ENCODE measurements at regions not wholly inside any gene's neighbourhood (a gene's known extent, or its start where the extent isn't known, plus 50 kb on each side); places are given as distances from the start of the nearest gene placed in this dataset.

GRCh38 chr7:142389544-142389943 is 131.7 kb upstream of the PRSS58 start:
- DNase-seq = no peak

- DNase-seq = peak in 1 of 2 donors; percentile 86
Measured at GRCh38 chr7:142385491-142386340, 127.9 kb upstream of the PRSS58 start.

GRCh38 chr7:142384493-142384922 is 126.7 kb upstream of the PRSS58 start:
- DNase-seq = peak; percentile 39 to 95

- DNase-seq = peak in 1 of 2 donors; percentile 60
Measured at GRCh38 chr7:142383841-142384492, 126.1 kb upstream of the PRSS58 start.

- DNase-seq = no peak
Measured at GRCh38 chr7:142381727-142382390, 124.0 kb upstream of the PRSS58 start.

GRCh38 chr7:142380069-142380468 is 122.2 kb upstream of the PRSS58 start:
- DNase-seq = no peak

GRCh38 chr7:142379201-142379885 is 121.5 kb upstream of the PRSS58 start:
- no peak for DNase-seq

GRCh38 chr7:142377567-142377966 is 119.7 kb upstream of the PRSS58 start:
- no peak for DNase-seq

- DNase-seq = peak in 1 of 2 donors; percentile 50
Measured at GRCh38 chr7:142376356-142376997, 118.6 kb upstream of the PRSS58 start.

GRCh38 chr7:142375710-142376313 is 118.0 kb upstream of the PRSS58 start:
- DNase-seq = no peak

- DNase-seq = no peak
Measured at GRCh38 chr7:142372727-142373126, 114.9 kb upstream of the PRSS58 start.

GRCh38 chr7:142371586-142372377 is 113.9 kb upstream of the PRSS58 start:
- no peak for DNase-seq

- no peak for DNase-seq
Measured at GRCh38 chr7:142365410-142365842, 107.6 kb upstream of the PRSS58 start.

GRCh38 chr7:142364551-142364950 is 106.7 kb upstream of the PRSS58 start:
- DNase-seq = no peak

- no peak for DNase-seq
Measured at GRCh38 chr7:142362349-142362748, 104.5 kb upstream of the PRSS58 start.

GRCh38 chr7:142359694-142360279 is 101.9 kb upstream of the PRSS58 start:
- DNase-seq = no peak

GRCh38 chr7:142357953-142358520 is 100.2 kb upstream of the PRSS58 start:
- peak in 1 of 2 donors; percentile 58 for DNase-seq

GRCh38 chr7:142356166-142356565 is 98.3 kb upstream of the PRSS58 start:
- DNase-seq = no peak

- DNase-seq = no peak
Measured at GRCh38 chr7:142355328-142355727, 97.5 kb upstream of the PRSS58 start.

Data from bone marrow (tissue), 2 donors.